ENCODE measurements at regions not wholly inside any gene's neighbourhood (a gene's known extent, or its start where the extent isn't known, plus 50 kb on each side); places are given as distances from the start of the nearest gene placed in this dataset.

GRCh38 chr17:77843896-77844295 is 114.6 kb upstream of the TNRC6C start:
- Histone ChIP-seq H3K4me3 (no peak overlapping the region), H3K4me1 (peaks cover 0 to 5% (median 2%) of the 10 kb centered on the region in 4 donors), H3K27me3 (no peaks in the 10 kb centered on the region), H3K9me3 (no peaks in the 10 kb centered on the region), H3K36me3 (no peaks in the 10 kb centered on the region), H3K27ac (no peak overlapping the region)
- ATAC-seq (ENCODE audit: low FRiP score in 2 of 2) (no peak), DNase-seq (no peak)
- TF ChIP-seq EP300 (IDR thresholded peaks at IDR 0.05), result no peak
- TF ChIP-seq CTCF (IDR thresholded peaks at IDR 0.05), result no peak
- no peak for TF ChIP-seq POLR2AphosphoS5 (IDR thresholded peaks at IDR 0.05)
- TF ChIP-seq POLR2A (IDR thresholded peaks at IDR 0.05), result no peak
- 54 to 72% methylated on average over 2 of the region's 2 CpGs for WGBS, 2 donors

- Histone ChIP-seq H3K27ac (no peak overlapping the region), H3K4me1 (peaks cover 0 to 5% (median 2%) of the 10 kb centered on the region in 4 donors), H3K9me3 (no peaks in the 10 kb centered on the region), H3K36me3 (no peaks in the 10 kb centered on the region), H3K27me3 (no peaks in the 10 kb centered on the region), H3K4me3 (no peak overlapping the region)
- TF ChIP-seq POLR2AphosphoS5 (IDR thresholded peaks at IDR 0.05) (no peak), CTCF (IDR thresholded peaks at IDR 0.05) (no peak), POLR2A (IDR thresholded peaks at IDR 0.05) (no peak), EP300 (IDR thresholded peaks at IDR 0.05) (no peak)
- no peak for ATAC-seq (ENCODE audit: low FRiP score in 2 of 2)
- WGBS, 2 donors, result 92 to 95% methylated on average over 11 of the region's 11 CpGs
- DNase-seq, result no peak
These were observed 113.8 kb upstream of the TNRC6C start for GRCh38 chr17:77844681-77845080.

- Histone ChIP-seq H3K4me1 (peaks cover 0 to 5% (median 2%) of the 10 kb centered on the region in 4 donors), H3K27me3 (no peaks in the 10 kb centered on the region), H3K4me3 (no peak overlapping the region), H3K27ac (no peak overlapping the region), H3K9me3 (no peaks in the 10 kb centered on the region), H3K36me3 (no peaks in the 10 kb centered on the region)
- DNase-seq (no peak), ATAC-seq (ENCODE audit: low FRiP score in 2 of 2) (no peak)
- WGBS, 2 donors, result 73 to 74% methylated on average over 7 to 18 of the region's 19 CpGs
- TF ChIP-seq POLR2A (IDR thresholded peaks at IDR 0.05), result no peak
- no peak for TF ChIP-seq CTCF (IDR thresholded peaks at IDR 0.05)
- TF ChIP-seq EP300 (IDR thresholded peaks at IDR 0.05), result no peak
- no peak for TF ChIP-seq POLR2AphosphoS5 (IDR thresholded peaks at IDR 0.05)
These were observed 112.8 kb upstream of the TNRC6C start for GRCh38 chr17:77845541-77846225.

- Histone ChIP-seq H3K4me1 (peaks cover 0 to 5% (median 2%) of the 10 kb centered on the region in 4 donors), H3K4me3 (no peak overlapping the region), H3K9me3 (no peaks in the 10 kb centered on the region), H3K27me3 (no peaks in the 10 kb centered on the region), H3K27ac (no peak overlapping the region), H3K36me3 (no peaks in the 10 kb centered on the region)
- TF ChIP-seq POLR2A (IDR thresholded peaks at IDR 0.05) (no peak), EP300 (IDR thresholded peaks at IDR 0.05) (no peak), POLR2AphosphoS5 (IDR thresholded peaks at IDR 0.05) (no peak), CTCF (IDR thresholded peaks at IDR 0.05) (no peak)
- peak; percentile 48 to 57 for ATAC-seq (ENCODE audit: low FRiP score in 2 of 2)
- WGBS, 2 donors, result 56% methylated on average over 5 of the region's 5 CpGs; no CpG with 5 or more reads in 1 of the 2 donors
- no peak for DNase-seq
These were observed 111.9 kb upstream of the TNRC6C start for GRCh38 chr17:77846531-77847085.

Data from upper lobe of left lung (tissue), 6 donors.